GM13976 (cell line): ENCODE measurements at regions not wholly inside any gene's neighbourhood (a gene's known extent, or its start where the extent isn't known, plus 50 kb on each side); places are given as distances from the start of the nearest gene placed in this dataset.

Source experiments
- DNase-seq: peaks from one replicate; pipeline ENCODE4 v3.0.0; 2012; ENCODE audit warnings: low spot score
- CTCF ChIP-seq: IDR thresholded peaks from 2 replicates; pipeline ENCODE4 v1.5.1; 2012; ENCODE audit warnings: borderline replicate concordance, mild to moderate bottlenecking; ENCODE audit not compliant: insufficient read depth; ENCODE audit errors: extremely low read depth, missing control alignments, control extremely low read depth
- in situ Hi-C: fragments of 300-500 bp; cut with MboI; formaldehyde crosslinking; loops from one replicate; pipeline ENCODE4 v1.12.0; 2022; ENCODE audit warnings: low sequenced_read_pairs, mixed read lengths, inconsistent platforms; ENCODE audit not compliant: unreplicated experiment

GRCh38 chr17:74032222-74032621 lies 171.3 kb upstream of the RPL38 start:
- in situ Hi-C loops: no loop called here
- DNase-seq: no peak
- TF ChIP-seq CTCF: no peak

- DNase-seq: no peak
- TF ChIP-seq CTCF: no peak
- in situ Hi-C loops: no loop called here
Measured at GRCh38 chr17:74037320-74037719, 166.2 kb upstream of the RPL38 start.

- no peak for TF ChIP-seq CTCF
- no peak for DNase-seq
- in situ Hi-C loops: no loop called here
Measured at GRCh38 chr17:74040291-74040690, 163.2 kb upstream of the RPL38 start.

GRCh38 chr17:74040729-74041128 lies 162.7 kb upstream of the RPL38 start:
- in situ Hi-C loops: no loop called here
- DNase-seq: no peak
- no peak for TF ChIP-seq CTCF

- TF ChIP-seq CTCF: no peak
- DNase-seq: no peak
- in situ Hi-C loops: no loop called here
Measured at GRCh38 chr17:74041869-74042640, 161.4 kb upstream of the RPL38 start.

- DNase-seq: no peak
- in situ Hi-C loops: no loop called here
Measured at GRCh38 chr17:74042744-74043486, 160.6 kb upstream of the RPL38 start.

More at GRCh38 chr17:74042744-74043486, 160.6 kb upstream of the RPL38 start:
- TF ChIP-seq CTCF: no peak
